ENCODE measurements at regions not wholly inside any gene's neighbourhood (a gene's known extent, or its start where the extent isn't known, plus 50 kb on each side); places are given as distances from the start of the nearest gene placed in this dataset.

DNA sequence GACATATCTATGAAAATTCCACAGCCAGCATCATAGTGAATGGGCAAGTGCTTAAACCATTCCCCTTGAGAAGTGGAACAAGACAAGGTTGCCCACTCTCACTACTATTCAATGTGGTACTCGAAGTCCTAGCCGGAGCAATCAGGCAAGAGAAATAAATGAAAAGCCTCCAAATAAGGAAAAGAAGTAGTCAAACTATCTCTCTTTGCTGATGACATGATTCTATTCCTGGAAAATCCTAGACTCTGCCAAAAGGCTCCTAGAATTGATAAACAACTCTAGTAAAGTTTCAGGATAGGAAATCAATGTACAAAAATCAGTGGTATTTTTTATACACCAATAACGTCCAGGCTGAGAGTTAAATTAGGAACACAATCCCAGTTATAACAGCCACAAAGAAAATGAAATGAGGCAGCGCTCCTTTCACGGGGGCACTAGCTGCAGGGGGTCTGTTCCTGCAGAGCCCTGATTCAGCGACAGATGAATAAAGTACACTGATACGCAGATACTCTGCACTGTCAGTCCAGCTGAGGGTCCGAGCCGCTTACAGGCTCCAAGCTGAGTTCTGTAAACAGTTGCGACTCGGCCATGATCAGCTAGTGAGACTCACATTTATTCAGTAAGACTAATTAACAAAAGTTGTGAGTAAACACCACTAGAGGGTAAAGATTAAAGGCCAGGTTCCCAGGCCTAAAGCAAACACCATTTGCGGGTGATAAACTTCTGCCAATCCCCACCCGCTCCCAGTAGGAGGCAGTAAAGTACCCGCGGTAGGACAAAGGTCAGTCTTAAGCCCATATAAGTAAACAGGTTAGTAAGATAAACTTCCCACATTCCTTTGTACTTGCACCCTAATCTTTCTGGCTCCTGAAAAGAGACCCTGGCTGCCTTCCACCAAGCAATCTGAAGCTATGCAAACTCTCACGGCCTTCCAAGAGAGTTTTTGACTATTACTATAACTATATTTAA is 290.6 kb upstream of the GRID2 start:
- no peak for DNase-seq (ENCODE audit: low spot score)
- Histone ChIP-seq H4K91ac (ENCODE audit: low read depth, low read length, poor library complexity) (no peak overlapping the region), H2BK12ac (ENCODE audit: low read length) (no peak overlapping the region), H3K79me1 (ENCODE audit: low read depth, low read length) (no peaks in the 10 kb centered on the region), H3K18ac (ENCODE audit: low read length) (no peak overlapping the region), H3K4me2 (ENCODE audit: insufficient read depth, low read length, poor library complexity, severe bottlenecking) (no peak overlapping the region), H3K27me3 (ENCODE audit: control insufficient read depth in 3 of 3, insufficient read depth in 3 of 3, low read depth in 1 of 3, low read length in 3 of 3) (no peaks in the 10 kb centered on the region), H4K8ac (ENCODE audit: low read depth, low read length) (no peak overlapping the region), H3K27ac (replicated peaks; ENCODE audit: low read length) (no peak overlapping the region), H3K36me3 (replicated peaks in 1 of 2; ENCODE audit: control insufficient read depth in 2 of 2, insufficient read depth in 2 of 2, low read length in 2 of 2) (no peaks in the 10 kb centered on the region), H3K4me3 (ENCODE audit: low read length in 2 of 2) (no peak overlapping the region), H3K23ac (ENCODE audit: low read depth, low read length, poor library complexity) (no peak overlapping the region), H2BK5ac (ENCODE audit: low read length) (no peak overlapping the region), H2AK5ac (ENCODE audit: low read depth, low read length) (no peak overlapping the region), H3K4ac (ENCODE audit: low read length) (no peak overlapping the region), H3K14ac (ENCODE audit: low read length) (no peak overlapping the region), H3K9ac (ENCODE audit: low read depth, low read length, poor library complexity) (no peak overlapping the region), H2AFZ (ENCODE audit: low read length) (no peak overlapping the region), H3K9me3 (replicated peaks in 1 of 2; ENCODE audit: control insufficient read depth in 2 of 2, insufficient read depth in 1 of 2, low read depth in 1 of 2, low read length in 2 of 2) (no peaks in the 10 kb centered on the region), H2BK120ac (ENCODE audit: low read depth, low read length) (no peak overlapping the region), H3K4me1 (ENCODE audit: control insufficient read depth in 2 of 2, insufficient read depth in 1 of 2, low read depth in 1 of 2, low read length in 2 of 2) (peaks cover 0 to 2% of the 10 kb centered on the region in 2 donors), H2BK15ac (ENCODE audit: low read length) (no peak overlapping the region)
- no CpG with 5 or more reads among the region's 16 CpGs for WGBS, 2 donors (ENCODE audit: extremely low coverage in 2 of 2, insufficient read length in 2 of 2, insufficient replicate concordance in 1 of 2)

DNA sequence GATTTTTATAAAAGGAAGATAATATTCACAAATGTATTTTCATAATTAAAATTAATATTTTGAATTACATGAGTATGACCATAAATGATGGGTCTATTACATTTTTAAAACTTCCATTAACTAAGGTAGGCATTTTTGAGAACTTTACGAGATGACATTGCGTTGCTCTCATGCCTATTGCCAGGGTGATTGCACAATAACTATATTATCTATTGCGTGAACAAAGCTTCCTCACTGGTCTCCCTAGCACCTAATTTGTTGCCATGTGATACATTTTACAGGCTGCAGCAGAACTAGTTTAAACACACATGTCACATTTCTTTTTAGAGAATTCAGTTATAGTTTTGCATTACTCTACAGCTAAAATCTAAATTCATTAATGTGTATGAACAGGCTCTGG is 289.7 kb upstream of the GRID2 start:
- Histone ChIP-seq H4K91ac (ENCODE audit: low read depth, low read length, poor library complexity) (no peak overlapping the region), H3K4me2 (ENCODE audit: insufficient read depth, low read length, poor library complexity, severe bottlenecking) (no peak overlapping the region), H3K9me3 (replicated peaks in 1 of 2; ENCODE audit: control insufficient read depth in 2 of 2, insufficient read depth in 1 of 2, low read depth in 1 of 2, low read length in 2 of 2) (no peaks in the 10 kb centered on the region), H2BK15ac (ENCODE audit: low read length) (no peak overlapping the region), H3K79me1 (ENCODE audit: low read depth, low read length) (no peaks in the 10 kb centered on the region), H3K4ac (ENCODE audit: low read length) (no peak overlapping the region), H4K8ac (ENCODE audit: low read depth, low read length) (no peak overlapping the region), H3K27me3 (ENCODE audit: control insufficient read depth in 3 of 3, insufficient read depth in 3 of 3, low read depth in 1 of 3, low read length in 3 of 3) (no peaks in the 10 kb centered on the region), H3K4me1 (ENCODE audit: control insufficient read depth in 2 of 2, insufficient read depth in 1 of 2, low read depth in 1 of 2, low read length in 2 of 2) (peaks cover 0 to 2% of the 10 kb centered on the region in 2 donors), H3K36me3 (replicated peaks in 1 of 2; ENCODE audit: control insufficient read depth in 2 of 2, insufficient read depth in 2 of 2, low read length in 2 of 2) (no peaks in the 10 kb centered on the region), H3K14ac (ENCODE audit: low read length) (no peak overlapping the region), H3K27ac (replicated peaks; ENCODE audit: low read length) (no peak overlapping the region), H2BK12ac (ENCODE audit: low read length) (no peak overlapping the region), H3K23ac (ENCODE audit: low read depth, low read length, poor library complexity) (no peak overlapping the region), H2AK5ac (ENCODE audit: low read depth, low read length) (no peak overlapping the region), H3K18ac (ENCODE audit: low read length) (no peak overlapping the region), H2AFZ (ENCODE audit: low read length) (no peak overlapping the region), H2BK5ac (ENCODE audit: low read length) (no peak overlapping the region), H3K9ac (ENCODE audit: low read depth, low read length, poor library complexity) (no peak overlapping the region), H3K4me3 (ENCODE audit: low read length in 2 of 2) (no peak overlapping the region), H2BK120ac (ENCODE audit: low read depth, low read length) (no peak overlapping the region)
- no CpG with 5 or more reads among the region's 3 CpGs for WGBS, 2 donors (ENCODE audit: extremely low coverage in 2 of 2, insufficient read length in 2 of 2, insufficient replicate concordance in 1 of 2)
- no peak for DNase-seq (ENCODE audit: low spot score)

DNA sequence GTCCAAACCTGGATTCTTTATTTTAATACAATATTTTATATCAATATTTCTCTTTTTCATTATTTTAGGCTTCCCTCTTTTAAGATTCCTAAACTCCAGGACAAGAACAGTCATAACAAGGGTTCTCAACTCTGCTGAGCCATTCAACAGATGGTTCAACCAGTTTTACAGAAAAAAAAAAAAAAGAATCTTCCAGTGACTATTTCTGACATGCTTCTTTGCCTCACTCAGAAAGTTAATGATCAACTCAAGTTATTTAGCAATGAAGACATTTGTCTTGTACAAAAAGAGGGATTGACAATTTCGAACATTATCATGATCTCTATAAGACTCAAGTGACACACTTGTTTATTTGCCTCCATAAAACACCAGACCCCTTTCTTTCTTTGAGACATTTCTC is 282.6 kb upstream of the GRID2 start:
- Histone ChIP-seq H3K14ac (ENCODE audit: low read length) (no peak overlapping the region), H3K4me3 (ENCODE audit: low read length in 2 of 2) (no peak overlapping the region), H4K8ac (ENCODE audit: low read depth, low read length) (no peak overlapping the region), H2BK5ac (ENCODE audit: low read length) (no peak overlapping the region), H3K4me1 (ENCODE audit: control insufficient read depth in 2 of 2, insufficient read depth in 1 of 2, low read depth in 1 of 2, low read length in 2 of 2) (no peaks in the 10 kb centered on the region), H3K4me2 (ENCODE audit: insufficient read depth, low read length, poor library complexity, severe bottlenecking) (no peak overlapping the region), H4K91ac (ENCODE audit: low read depth, low read length, poor library complexity) (no peak overlapping the region), H3K27me3 (ENCODE audit: control insufficient read depth in 3 of 3, insufficient read depth in 3 of 3, low read depth in 1 of 3, low read length in 3 of 3) (no peaks in the 10 kb centered on the region), H2AFZ (ENCODE audit: low read length) (no peak overlapping the region), H3K9ac (ENCODE audit: low read depth, low read length, poor library complexity) (no peak overlapping the region), H3K79me1 (ENCODE audit: low read depth, low read length) (no peaks in the 10 kb centered on the region), H2AK5ac (ENCODE audit: low read depth, low read length) (no peak overlapping the region), H3K4ac (ENCODE audit: low read length) (no peak overlapping the region), H3K23ac (ENCODE audit: low read depth, low read length, poor library complexity) (no peak overlapping the region), H3K27ac (replicated peaks; ENCODE audit: low read length) (no peak overlapping the region), H2BK120ac (ENCODE audit: low read depth, low read length) (no peak overlapping the region), H3K36me3 (replicated peaks in 1 of 2; ENCODE audit: control insufficient read depth in 2 of 2, insufficient read depth in 2 of 2, low read length in 2 of 2) (no peaks in the 10 kb centered on the region), H3K9me3 (replicated peaks in 1 of 2; ENCODE audit: control insufficient read depth in 2 of 2, insufficient read depth in 1 of 2, low read depth in 1 of 2, low read length in 2 of 2) (no peaks in the 10 kb centered on the region), H3K18ac (ENCODE audit: low read length) (no peak overlapping the region), H2BK12ac (ENCODE audit: low read length) (no peak overlapping the region), H2BK15ac (ENCODE audit: low read length) (no peak overlapping the region)
- WGBS, 2 donors (ENCODE audit: extremely low coverage in 2 of 2, insufficient read length in 2 of 2, insufficient replicate concordance in 1 of 2): no CpG with 5 or more reads among the region's 1 CpG
- DNase-seq (ENCODE audit: low spot score): no peak

DNA sequence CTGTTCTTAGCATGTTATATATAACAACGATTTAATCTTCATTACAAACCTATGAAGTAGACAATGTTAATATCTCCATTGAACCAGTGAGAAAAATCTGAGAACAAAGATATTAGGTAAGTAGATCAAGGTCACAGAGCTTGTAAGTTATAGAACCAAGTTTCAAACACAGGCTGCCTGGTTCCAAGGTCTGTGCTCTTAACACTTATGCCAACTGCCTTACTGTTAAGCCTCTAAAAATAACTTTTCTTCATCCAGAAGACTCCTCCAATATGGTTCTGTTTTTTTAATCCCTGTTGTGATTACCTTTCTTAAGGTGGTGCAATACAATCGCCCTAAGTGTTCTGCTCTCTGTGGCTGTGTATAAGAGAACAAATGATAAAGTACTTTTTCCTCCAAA is 282.0 kb upstream of the GRID2 start:
- Histone ChIP-seq H2BK12ac (ENCODE audit: low read length) (no peak overlapping the region), H3K18ac (ENCODE audit: low read length) (no peak overlapping the region), H3K14ac (ENCODE audit: low read length) (no peak overlapping the region), H2AFZ (ENCODE audit: low read length) (no peak overlapping the region), H3K27ac (replicated peaks; ENCODE audit: low read length) (no peak overlapping the region), H2BK5ac (ENCODE audit: low read length) (no peak overlapping the region), H2BK15ac (ENCODE audit: low read length) (no peak overlapping the region), H4K8ac (ENCODE audit: low read depth, low read length) (no peak overlapping the region), H3K9me3 (replicated peaks in 1 of 2; ENCODE audit: control insufficient read depth in 2 of 2, insufficient read depth in 1 of 2, low read depth in 1 of 2, low read length in 2 of 2) (no peaks in the 10 kb centered on the region), H4K91ac (ENCODE audit: low read depth, low read length, poor library complexity) (no peak overlapping the region), H3K4me3 (ENCODE audit: low read length in 2 of 2) (no peak overlapping the region), H3K36me3 (replicated peaks in 1 of 2; ENCODE audit: control insufficient read depth in 2 of 2, insufficient read depth in 2 of 2, low read length in 2 of 2) (no peaks in the 10 kb centered on the region), H2AK5ac (ENCODE audit: low read depth, low read length) (no peak overlapping the region), H3K27me3 (ENCODE audit: control insufficient read depth in 3 of 3, insufficient read depth in 3 of 3, low read depth in 1 of 3, low read length in 3 of 3) (no peaks in the 10 kb centered on the region), H2BK120ac (ENCODE audit: low read depth, low read length) (no peak overlapping the region), H3K9ac (ENCODE audit: low read depth, low read length, poor library complexity) (no peak overlapping the region), H3K4ac (ENCODE audit: low read length) (no peak overlapping the region), H3K4me1 (ENCODE audit: control insufficient read depth in 2 of 2, insufficient read depth in 1 of 2, low read depth in 1 of 2, low read length in 2 of 2) (no peaks in the 10 kb centered on the region), H3K23ac (ENCODE audit: low read depth, low read length, poor library complexity) (no peak overlapping the region), H3K79me1 (ENCODE audit: low read depth, low read length) (no peaks in the 10 kb centered on the region), H3K4me2 (ENCODE audit: insufficient read depth, low read length, poor library complexity, severe bottlenecking) (no peak overlapping the region)
- DNase-seq (ENCODE audit: low spot score): no peak
- no CpG with 5 or more reads among the region's 2 CpGs for WGBS, 2 donors (ENCODE audit: extremely low coverage in 2 of 2, insufficient read length in 2 of 2, insufficient replicate concordance in 1 of 2)

All from neuronal stem cell (in vitro differentiated cells).